NCI-H2171 treated with DMSO at 0.1 percent for 48 hours (cell line): ENCODE measurements at regions not wholly inside any gene's neighbourhood (a gene's known extent, or its start where the extent isn't known, plus 50 kb on each side); places are given as distances from the start of the nearest gene placed in this dataset.
A peak's percentile ranks its signal among the peaks of the same experiment; 100 is the strongest.
"Not testable (repeated sequence)": the region's sequence is repeated elsewhere in the genome, so short reads cannot be mapped to it uniquely, and the experiment has no call there.

ENCODE experiments used
- DNase-seq: peaks from one replicate; lab custom pipeline; 2025; lab: John Stamatoyannopoulos, UW

- peak; percentile 81 for DNase-seq
These were observed 121.6 kb upstream of the ZNF92 start for GRCh38 chr7:65251851-65252620.

- peak; percentile 78 for DNase-seq
These were observed 122.8 kb upstream of the ZNF92 start for GRCh38 chr7:65250697-65251395.

GRCh38 chr7:65250216-65250615 is 123.4 kb upstream of the ZNF92 start:
- DNase-seq = no peak

GRCh38 chr7:65247491-65247890 is 126.2 kb upstream of the ZNF92 start:
- DNase-seq = no peak

GRCh38 chr7:65239707-65240352 is 133.8 kb upstream of the ZNF92 start:
- no peak for DNase-seq

GRCh38 chr7:65239324-65239706 is 134.3 kb upstream of the ZNF92 start:
- no peak for DNase-seq

- no peak for DNase-seq
These were observed 134.9 kb upstream of the ZNF92 start for GRCh38 chr7:65238785-65239184.

- no peak for DNase-seq
These were observed 138.1 kb upstream of the ZNF92 start for GRCh38 chr7:65235586-65235985.

- DNase-seq = no peak
These were observed 140.1 kb upstream of the ZNF92 start for GRCh38 chr7:65233409-65234034.

GRCh38 chr7:65230231-65230630 is 143.4 kb upstream of the ZNF92 start:
- no peak for DNase-seq

- DNase-seq = no peak
These were observed 148.1 kb upstream of the ZNF92 start for GRCh38 chr7:65225422-65226006.

GRCh38 chr7:65222655-65223054 is 151.0 kb upstream of the ZNF92 start:
- no peak for DNase-seq

GRCh38 chr7:65221683-65222082 is 152.0 kb upstream of the ZNF92 start:
- DNase-seq = no peak

- no peak for DNase-seq
These were observed 154.0 kb upstream of the ZNF92 start for GRCh38 chr7:65219623-65220022.

- peak; percentile 80 for DNase-seq
These were observed 157.2 kb upstream of the ZNF92 start for GRCh38 chr7:65216469-65216868.

GRCh38 chr7:65213260-65213659 is 160.4 kb upstream of the ZNF92 start:
- DNase-seq = not testable (repeated sequence)

- not testable (repeated sequence) for DNase-seq
These were observed 174.4 kb upstream of the ZNF92 start for GRCh38 chr7:65199221-65199620.

GRCh38 chr7:65193334-65194058 is 180.2 kb upstream of the ZNF92 start:
- not testable (repeated sequence) for DNase-seq

- not testable (repeated sequence) for DNase-seq
These were observed 170.6 kb upstream of the ERV3-1 start for GRCh38 chr7:65177041-65177440.

GRCh38 chr7:65150105-65150504 is 143.6 kb upstream of the ERV3-1 start:
- DNase-seq = not testable (repeated sequence)

GRCh38 chr7:65146118-65146914 is 139.8 kb upstream of the ERV3-1 start:
- DNase-seq = not testable (repeated sequence)
